HEK293 (cell line): ENCODE measurements at regions not wholly inside any gene's neighbourhood (a gene's known extent, or its start where the extent isn't known, plus 50 kb on each side); places are given as distances from the start of the nearest gene placed in this dataset.

Experiments used
- ATF2 ChIP-seq: fragments of 450-650 bp; formaldehyde crosslinking; IDR thresholded peaks from 2 replicates; pipeline ENCODE4 v1.5.1; 2016; ENCODE audit warnings: missing biosample characterization, missing genetic modification characterization, low read depth
- CTCF ChIP-seq: fragments of 450-650 bp; formaldehyde crosslinking; IDR thresholded peaks from 2 replicates; pipeline ENCODE4 v1.5.1; 2016; ENCODE audit warnings: missing biosample characterization, missing genetic modification characterization
- YY1 ChIP-seq: fragments of 450-650 bp; formaldehyde crosslinking; IDR thresholded peaks from 2 replicates; pipeline ENCODE4 v1.5.1; 2018; ENCODE audit warnings: missing biosample characterization, missing genetic modification characterization
- ZBTB48 ChIP-seq: fragments of 450-650 bp; formaldehyde crosslinking; IDR thresholded peaks from 2 replicates; pipeline ENCODE4 v1.5.1; 2016; ENCODE audit warnings: missing biosample characterization, missing genetic modification characterization
- ZBTB8A ChIP-seq: fragments of 450-650 bp; formaldehyde crosslinking; IDR thresholded peaks from 2 replicates; pipeline ENCODE4 v1.5.1; 2016; ENCODE audit warnings: missing biosample characterization, missing genetic modification characterization
- ZNF10 ChIP-seq: fragments of 450-650 bp; formaldehyde crosslinking; IDR thresholded peaks from 2 replicates; pipeline ENCODE4 v1.5.1; 2017; ENCODE audit warnings: missing biosample characterization, missing genetic modification characterization
- ZNF140 ChIP-seq: fragments of 450-650 bp; formaldehyde crosslinking; IDR thresholded peaks from 2 replicates; pipeline ENCODE4 v1.5.1; 2016; ENCODE audit warnings: missing biosample characterization, missing genetic modification characterization
- ZNF274 ChIP-seq, 2 experiments: fragments of 200-500 bp in 1 of 2; fragments of 450-650 bp in 1 of 2; sonication (Bioruptor generic) in 1 of 2; formaldehyde crosslinking in 1 of 2; IDR thresholded peaks; 2 replicates each; pipeline versions ENCODE4 v1.5.1 to v1.6.1; 2014 to 2016; ENCODE audit warnings: borderline replicate concordance in 1 of 2, inconsistent platforms in 1 of 2, low read length in 1 of 2, missing biosample characterization in 1 of 2, missing genetic modification characterization in 1 of 2
- ZNF449 ChIP-seq: fragments of 450-650 bp; formaldehyde crosslinking; IDR thresholded peaks from 2 replicates; pipeline ENCODE4 v1.5.1; 2017; ENCODE audit warnings: missing biosample characterization, mild to moderate bottlenecking, missing genetic modification characterization, moderate library complexity
- ZNF549 ChIP-seq: fragments of 450-650 bp; IDR thresholded peaks from 2 replicates; pipeline ENCODE4 v1.5.1; 2018; ENCODE audit warnings: missing biosample characterization, missing genetic modification characterization, mild to moderate bottlenecking, inconsistent platforms, moderate library complexity
- ZNF623 ChIP-seq: fragments of 450-650 bp; formaldehyde crosslinking; IDR thresholded peaks from 2 replicates; pipeline ENCODE4 v1.5.1; 2016; ENCODE audit warnings: missing biosample characterization, missing genetic modification characterization
- ZNF660 ChIP-seq: fragments of 450-650 bp; IDR thresholded peaks from 2 replicates; pipeline ENCODE4 v1.5.1; 2018; ENCODE audit warnings: missing biosample characterization, mild to moderate bottlenecking, missing genetic modification characterization
- ZNF777 ChIP-seq: fragments of 450-650 bp; formaldehyde crosslinking; IDR thresholded peaks from 2 replicates; pipeline ENCODE4 v1.5.1; 2017; ENCODE audit warnings: missing biosample characterization, missing genetic modification characterization, borderline replicate concordance

GRCh38 chrX:139178980-139179379 is 351.6 kb upstream of the F9 start:
- TF ChIP-seq ZNF549 (no peak), CTCF (no peak), ZNF777 (tag by site-specific recombination) (no peak), ZNF449 (no peak), ZBTB8A (no peak), ATF2 (tag by site-specific recombination) (no peak), YY1 (no peak), ZBTB48 (tag by site-specific recombination) (no peak), ZNF274 (IDR thresholded peaks at IDR 0.05; ENCODE audit: low read length) (no peak), ZNF274 (tag by site-specific recombination; IDR thresholded peaks at IDR 0.05; ENCODE audit: borderline replicate concordance) (no peak), ZNF140 (tag by site-specific recombination) (no peak), ZNF660 (tag by site-specific recombination) (no peak), ZNF10 (tag by site-specific recombination) (no peak), ZNF623 (tag by site-specific recombination) (no peak)
